ENCODE measurements at regions not wholly inside any gene's neighbourhood (a gene's known extent, or its start where the extent isn't known, plus 50 kb on each side); places are given as distances from the start of the nearest gene placed in this dataset.

DNA sequence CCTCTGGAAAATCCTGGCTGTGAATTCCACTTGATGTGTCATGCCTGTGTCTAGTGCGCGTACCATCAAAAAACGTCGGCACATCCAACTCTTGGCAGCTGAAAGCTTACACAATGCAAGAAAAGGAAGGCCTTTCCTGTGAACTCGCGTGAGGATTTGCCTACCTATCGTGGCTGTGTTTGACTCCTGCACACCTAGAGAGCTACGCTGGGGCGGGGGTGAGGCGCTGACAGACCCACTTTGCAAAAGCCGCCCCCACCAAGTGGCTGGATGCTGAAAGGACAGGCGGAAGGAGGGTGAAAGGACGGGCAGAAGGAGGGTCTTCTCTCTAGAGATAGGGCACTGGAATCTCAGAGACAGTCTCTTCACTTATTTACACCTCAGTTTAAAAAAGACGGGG, 270.1 kb downstream of the EIPR1 start:
- TF ChIP-seq YY1 (IDR thresholded peaks at IDR 0.05; ENCODE audit: insufficient read depth, insufficient read length) (no peak), SUZ12 (IDR thresholded peaks at IDR 0.05; ENCODE audit: extremely low read depth, insufficient read depth, insufficient read length) (no peak), ZNF274 (IDR thresholded peaks at IDR 0.05; ENCODE audit: low read depth, low read length) (no peak)

Data from NT2/D1 (cell line).